NCI-H1048 (cell line): ENCODE measurements at regions not wholly inside any gene's neighbourhood (a gene's known extent, or its start where the extent isn't known, plus 50 kb on each side); places are given as distances from the start of the nearest gene placed in this dataset.

Source experiments
- DNase-seq: peaks from one replicate; lab custom pipeline; 2025; lab: John Stamatoyannopoulos, UW

- no peak for DNase-seq
Measured at GRCh38 chr9:27625751-27626150, 52.5 kb upstream of the C9orf72 start.

DNA sequence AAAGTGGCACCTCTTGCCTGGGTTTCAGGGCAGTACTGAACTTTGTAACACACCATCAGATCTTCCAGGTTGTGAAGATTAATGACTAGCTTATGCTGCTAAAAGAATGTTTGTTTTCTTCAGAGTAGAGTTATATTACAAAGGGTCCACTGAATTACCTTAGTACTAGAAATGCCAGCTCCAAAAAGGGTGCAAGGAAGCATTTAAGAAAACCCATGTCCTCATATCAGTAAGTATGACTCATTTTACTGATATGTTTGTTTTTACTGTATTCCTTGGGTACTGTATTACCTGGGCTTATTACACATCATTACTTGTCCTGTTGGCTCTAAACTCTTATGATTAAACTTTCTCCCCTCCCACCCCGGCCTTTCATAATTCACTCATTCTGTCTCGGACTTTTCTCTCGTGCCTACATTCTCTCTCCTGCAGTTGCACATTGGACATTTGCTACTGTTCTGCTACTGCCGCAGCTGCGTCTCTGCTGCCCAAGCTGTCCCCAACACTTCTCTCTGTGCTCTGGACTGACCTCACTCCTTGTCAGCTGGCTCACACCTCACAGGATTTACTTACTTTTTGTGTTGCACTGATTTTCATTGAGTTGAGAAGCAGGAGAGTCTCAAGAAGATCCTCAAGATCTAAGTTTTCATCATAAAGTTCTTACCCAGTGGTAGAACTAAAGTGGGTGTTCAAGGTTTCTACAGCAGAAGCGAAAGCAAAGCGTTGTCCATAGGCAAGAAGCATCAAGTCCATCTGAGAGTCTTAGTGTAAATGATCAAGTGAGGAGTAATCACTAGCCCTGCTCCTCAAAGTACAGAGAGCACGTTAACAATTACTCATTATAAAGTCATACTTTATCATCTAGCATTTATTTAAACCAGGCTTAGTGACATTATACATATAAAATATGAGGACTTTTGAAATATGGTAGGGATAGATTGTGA lies 53.2 kb upstream of the C9orf72 start:
- DNase-seq, result no peak

DNA sequence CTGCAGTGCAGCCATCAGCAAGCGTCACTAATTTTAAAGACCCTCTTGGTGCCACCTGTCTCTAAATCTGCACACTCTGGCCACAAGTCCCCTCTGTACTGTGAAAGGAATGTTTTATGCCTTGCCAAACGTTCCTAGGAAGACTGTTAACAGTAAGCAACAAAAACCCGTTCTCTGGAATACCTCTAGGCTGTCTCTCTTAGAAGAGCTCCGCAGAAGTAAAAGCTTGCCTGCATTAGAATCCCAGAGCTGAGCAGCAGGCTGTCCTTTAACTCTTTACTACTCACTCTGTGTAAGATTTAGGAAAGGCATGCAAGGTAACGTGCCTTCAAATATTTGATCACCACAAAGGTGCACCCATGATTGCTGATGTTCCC lies 53.9 kb upstream of the C9orf72 start:
- no peak for DNase-seq

GRCh38 chr9:27628311-27628710 lies 55.0 kb upstream of the C9orf72 start:
- no peak for DNase-seq

DNA sequence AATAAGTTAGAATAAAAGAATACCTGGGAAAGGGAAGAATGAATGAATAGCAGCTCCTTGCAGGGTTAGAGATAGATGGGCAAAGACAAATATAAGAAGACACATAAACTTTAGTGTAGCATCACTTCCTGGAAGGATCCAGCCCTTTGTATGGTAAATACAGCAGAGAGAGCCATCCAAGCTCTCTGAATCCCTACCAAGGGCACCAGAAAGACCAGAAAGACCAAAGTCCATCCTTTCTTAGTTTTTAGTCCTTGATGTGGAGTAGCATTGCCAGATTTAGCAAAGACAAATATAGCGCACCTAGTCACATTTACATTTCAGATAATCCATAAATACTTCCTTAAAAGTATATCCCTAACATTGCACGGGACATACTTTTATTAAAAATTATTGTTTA lies 56.1 kb upstream of the C9orf72 start:
- no peak for DNase-seq

DNA sequence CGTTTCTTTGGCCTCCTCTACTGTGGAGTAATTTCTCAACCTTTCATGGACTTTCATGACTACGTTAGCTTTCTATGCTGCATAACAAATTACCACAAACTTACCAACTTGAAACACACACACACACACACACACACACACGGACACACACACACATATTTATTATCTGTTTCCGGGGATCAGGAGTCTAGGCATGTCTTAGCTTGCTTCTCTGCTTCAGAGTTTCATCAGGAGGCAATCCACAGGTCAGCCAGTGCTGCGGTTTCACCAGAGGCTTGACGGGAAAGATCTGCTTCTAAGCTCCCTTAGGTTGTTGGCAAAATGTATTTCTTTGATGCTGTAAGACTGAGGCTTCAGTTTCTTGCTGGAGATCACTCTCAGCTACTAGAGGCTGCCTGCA lies 59.0 kb upstream of the C9orf72 start:
- no peak for DNase-seq

GRCh38 chr9:27633764-27634163 lies 60.5 kb upstream of the C9orf72 start:
- DNase-seq, result no peak

GRCh38 chr9:27634879-27635278 lies 61.6 kb upstream of the C9orf72 start:
- DNase-seq, result no peak

- no peak for DNase-seq
Measured at GRCh38 chr9:27638716-27639115, 65.4 kb upstream of the C9orf72 start.

DNA sequence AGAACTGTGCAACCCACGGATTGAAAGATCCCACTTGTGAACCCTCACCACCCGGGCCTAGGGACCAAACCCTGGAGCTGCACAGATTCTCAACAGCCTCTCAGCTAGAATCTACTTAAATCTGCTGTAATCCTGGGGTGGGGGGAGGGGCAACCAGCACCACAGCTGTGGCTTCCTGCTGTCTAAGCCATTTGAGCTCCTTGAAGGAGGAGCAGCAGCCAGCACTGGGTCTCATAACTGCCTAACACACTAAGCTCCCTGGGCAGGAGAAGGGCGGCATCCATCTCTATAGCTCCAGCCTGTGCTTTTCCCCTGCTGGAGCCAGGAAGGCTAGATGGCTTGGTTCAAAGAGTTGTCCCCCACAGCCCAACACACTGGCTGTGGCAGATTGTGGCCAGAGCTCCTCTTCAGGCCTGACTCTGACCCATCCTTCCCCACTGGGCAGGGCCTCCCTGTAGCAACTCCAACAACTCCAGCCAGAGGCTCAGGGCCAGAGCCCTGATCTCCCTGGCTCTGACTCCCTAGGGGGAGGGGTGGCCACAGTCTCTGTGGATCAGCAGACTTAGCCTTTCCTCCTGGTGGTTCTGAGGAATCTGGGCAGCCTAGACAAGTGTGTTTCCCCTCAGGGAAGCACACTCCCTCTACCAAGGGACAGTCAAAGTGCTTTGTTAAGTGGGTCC lies 72.0 kb upstream of the C9orf72 start:
- DNase-seq, result no peak

- no peak for DNase-seq
Measured at GRCh38 chr9:27653246-27653645, 80.0 kb upstream of the C9orf72 start.

GRCh38 chr9:27653957-27654356 lies 80.7 kb upstream of the C9orf72 start:
- no peak for DNase-seq

DNA sequence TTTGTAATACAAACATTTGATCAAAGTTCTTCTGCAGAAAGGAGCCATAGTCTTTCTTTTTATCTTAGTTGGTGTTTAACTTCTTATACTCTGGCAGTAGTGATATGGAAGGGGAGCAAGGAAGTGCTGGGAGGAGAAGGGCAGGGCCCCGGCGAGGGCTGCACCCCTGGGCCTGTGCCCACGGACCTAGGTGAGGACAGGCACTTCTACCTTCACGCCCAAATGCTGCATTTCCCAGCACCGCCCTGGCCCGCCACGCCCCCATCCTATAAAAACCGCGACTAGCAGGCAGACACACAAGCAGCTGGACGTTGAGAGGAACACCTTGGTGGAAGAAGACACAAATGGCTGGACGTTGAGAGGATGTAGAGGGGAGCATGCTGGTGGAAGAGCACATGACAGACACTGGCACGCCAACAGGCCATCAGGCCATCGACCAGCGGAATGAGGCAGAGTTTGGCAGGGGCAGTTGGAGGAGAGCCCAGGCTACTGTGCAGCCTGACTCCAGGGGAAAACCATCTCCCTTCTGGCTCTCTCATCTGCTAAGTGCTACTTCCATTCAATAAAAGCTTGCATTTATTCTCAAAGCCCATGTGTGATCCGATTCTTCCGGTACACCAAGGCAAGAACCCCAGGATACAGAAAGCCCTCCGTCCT lies 81.5 kb upstream of the C9orf72 start:
- DNase-seq, result no peak

GRCh38 chr9:27655441-27655840 lies 82.2 kb upstream of the C9orf72 start:
- no peak for DNase-seq

DNA sequence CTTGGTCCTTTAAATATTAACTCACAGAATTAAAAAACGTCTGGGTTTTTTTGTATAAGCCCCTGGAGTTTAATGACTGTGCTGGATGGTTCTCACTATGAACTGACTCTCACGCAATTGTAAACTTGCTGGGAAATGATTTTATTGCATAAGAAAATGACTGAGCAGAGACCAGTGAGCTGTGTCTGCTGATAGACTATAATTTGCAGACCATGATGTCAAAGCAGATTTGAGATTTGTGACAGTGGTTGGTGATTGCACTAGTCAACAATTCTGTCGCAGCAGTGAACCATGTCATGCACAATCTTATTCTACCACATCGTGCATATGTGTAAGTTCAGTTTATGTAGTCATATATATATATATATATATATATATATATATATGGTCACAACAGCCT lies 85.7 kb upstream of the C9orf72 start:
- no peak for DNase-seq

- no peak for DNase-seq
Measured at GRCh38 chr9:27659571-27659970, 86.3 kb upstream of the C9orf72 start.

GRCh38 chr9:27660148-27660547 lies 86.9 kb upstream of the C9orf72 start:
- no peak for DNase-seq

GRCh38 chr9:27663526-27663925 lies 90.2 kb upstream of the C9orf72 start:
- DNase-seq, result no peak

DNA sequence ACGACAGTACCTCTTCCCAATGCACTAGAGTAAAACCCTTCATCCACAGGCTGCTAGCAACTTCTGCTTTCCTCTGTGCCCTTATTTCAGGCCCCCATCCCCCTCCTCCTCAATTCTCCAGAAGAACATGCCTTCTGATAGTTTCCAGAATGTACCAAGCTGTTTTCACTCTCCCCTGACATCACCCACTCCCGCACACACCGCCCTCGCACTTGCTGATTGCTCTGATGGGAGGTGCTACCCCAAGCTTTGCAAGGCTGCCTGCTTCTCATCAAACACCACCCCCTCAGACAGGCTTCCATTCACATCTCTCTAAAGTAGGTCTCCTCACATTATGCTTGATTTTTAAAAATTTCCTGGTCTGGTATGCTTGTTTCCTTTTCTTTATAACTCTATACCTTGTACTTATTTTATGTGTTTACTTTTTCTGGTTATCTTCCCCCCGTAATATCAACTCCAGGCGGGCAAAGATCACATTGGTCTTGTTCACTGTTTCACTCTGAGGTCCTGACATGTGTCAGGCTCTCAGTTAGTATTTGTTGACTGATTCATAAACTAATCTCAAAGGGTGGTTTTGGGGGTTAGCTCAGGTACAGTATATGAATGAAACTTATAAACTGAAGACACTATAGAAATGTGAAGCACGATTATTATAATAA lies 91.0 kb upstream of the C9orf72 start:
- DNase-seq, result no peak

DNA sequence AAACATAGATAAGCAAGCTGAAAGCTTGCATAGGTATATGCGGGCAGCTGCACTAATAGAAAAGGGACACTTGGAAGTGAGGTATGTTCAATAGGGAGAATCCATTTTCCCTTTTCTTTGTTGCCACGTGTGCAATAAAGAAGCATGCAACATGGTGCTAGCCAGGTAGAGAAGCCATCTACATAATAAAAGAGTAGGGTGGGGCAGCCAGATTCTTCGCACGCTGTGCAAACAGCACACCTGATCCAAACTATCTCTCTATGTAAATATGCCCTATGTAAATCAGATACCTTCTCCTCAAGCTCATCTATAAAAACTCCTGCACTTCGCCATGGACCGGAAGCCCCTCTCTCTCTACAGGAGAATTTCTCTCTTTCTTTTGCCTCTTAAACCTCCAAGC lies 91.9 kb upstream of the C9orf72 start:
- DNase-seq, result no peak

- DNase-seq, result no peak
Measured at GRCh38 chr9:27668280-27668679, 95.0 kb upstream of the C9orf72 start.

GRCh38 chr9:27671636-27672035 lies 98.4 kb upstream of the C9orf72 start:
- no peak for DNase-seq
